IMR-90 (cell line): ENCODE measurements at regions not wholly inside any gene's neighbourhood (a gene's known extent, or its start where the extent isn't known, plus 50 kb on each side); places are given as distances from the start of the nearest gene placed in this dataset.

Source experiments
- BHLHE40 ChIP-seq: fragments of 150-350 bp; IDR thresholded peaks from 2 replicates; pipeline ENCODE4 v1.6.1; 2016; ENCODE audit warnings: mild to moderate bottlenecking, low read depth, low read length
- ELK1 ChIP-seq: fragments of 150-350 bp; IDR thresholded peaks from 2 replicates; pipeline ENCODE4 v1.6.1; 2016; ENCODE audit warnings: low read depth, mild to moderate bottlenecking, low read length, moderate library complexity, borderline replicate concordance
- MAFK ChIP-seq: IDR thresholded peaks from 2 replicates; pipeline ENCODE4 v1.6.1; 2012; ENCODE audit warnings: low read depth, low read length, improper control_type of control experiment
- MAZ ChIP-seq: IDR thresholded peaks from 2 replicates; pipeline ENCODE4 v1.6.1; 2012; ENCODE audit warnings: low read depth, mild to moderate bottlenecking, low read length, improper control_type of control experiment, moderate library complexity, borderline replicate concordance
- POLR2A ChIP-seq: IDR thresholded peaks from 2 replicates; pipeline ENCODE4 v1.6.1; 2012; ENCODE audit warnings: mild to moderate bottlenecking, low read depth, low read length
- RAD21 ChIP-seq: IDR thresholded peaks from 2 replicates; pipeline ENCODE4 v1.6.1; 2012; ENCODE audit warnings: low read length, improper control_type of control experiment
- RFX5 ChIP-seq: IDR thresholded peaks from 2 replicates; pipeline ENCODE4 v1.8.0; 2012; ENCODE audit warnings: low read depth, mild to moderate bottlenecking, low read length, moderate library complexity
- SMC3 ChIP-seq: fragments of 150-350 bp; IDR thresholded peaks from 2 replicates; pipeline ENCODE4 v1.6.1; 2016; ENCODE audit warnings: low read depth, mild to moderate bottlenecking, antibody characterized with exemption, low read length, moderate library complexity
- TF ChIP-seq, protein P1 (sequence below): conservative IDR thresholded peaks from 2 replicates; pipeline ENCODE4 v1.5.1; 2012; ENCODE audit warnings: mild to moderate bottlenecking, low read depth, low read length, improper control_type of control experiment

- TF ChIP-seq, protein P1, sequence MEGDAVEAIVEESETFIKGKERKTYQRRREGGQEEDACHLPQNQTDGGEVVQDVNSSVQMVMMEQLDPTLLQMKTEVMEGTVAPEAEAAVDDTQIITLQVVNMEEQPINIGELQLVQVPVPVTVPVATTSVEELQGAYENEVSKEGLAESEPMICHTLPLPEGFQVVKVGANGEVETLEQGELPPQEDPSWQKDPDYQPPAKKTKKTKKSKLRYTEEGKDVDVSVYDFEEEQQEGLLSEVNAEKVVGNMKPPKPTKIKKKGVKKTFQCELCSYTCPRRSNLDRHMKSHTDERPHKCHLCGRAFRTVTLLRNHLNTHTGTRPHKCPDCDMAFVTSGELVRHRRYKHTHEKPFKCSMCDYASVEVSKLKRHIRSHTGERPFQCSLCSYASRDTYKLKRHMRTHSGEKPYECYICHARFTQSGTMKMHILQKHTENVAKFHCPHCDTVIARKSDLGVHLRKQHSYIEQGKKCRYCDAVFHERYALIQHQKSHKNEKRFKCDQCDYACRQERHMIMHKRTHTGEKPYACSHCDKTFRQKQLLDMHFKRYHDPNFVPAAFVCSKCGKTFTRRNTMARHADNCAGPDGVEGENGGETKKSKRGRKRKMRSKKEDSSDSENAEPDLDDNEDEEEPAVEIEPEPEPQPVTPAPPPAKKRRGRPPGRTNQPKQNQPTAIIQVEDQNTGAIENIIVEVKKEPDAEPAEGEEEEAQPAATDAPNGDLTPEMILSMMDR = no peak
- TF ChIP-seq SMC3 = no peak
- TF ChIP-seq ELK1 = no peak
- TF ChIP-seq POLR2A = no peak
- TF ChIP-seq RAD21 = no peak
- TF ChIP-seq MAZ = no peak
- no peak for TF ChIP-seq BHLHE40
- no peak for TF ChIP-seq MAFK
- no peak for TF ChIP-seq RFX5
These were observed 182.6 kb downstream of the C16orf95 start for GRCh38 chr16:87134628-87134995.
